Activated T-cell treated with anti-CD3 and anti-CD28 coated beads, Interleukin-2, amount 50 U/mL, for 24 hours (primary cell): ENCODE measurements at regions not wholly inside any gene's neighbourhood (a gene's known extent, or its start where the extent isn't known, plus 50 kb on each side); places are given as distances from the start of the nearest gene placed in this dataset.

ENCODE experiments used
- DNase-seq: peaks from one replicate; pipeline ENCODE4 v3.0.0-alpha.2; 2020
- H3K27ac Mint-ChIP-seq: 2 replicates; pipeline ENCODE4 v1.8.0; 2020; ENCODE audit warnings: mild to moderate bottlenecking, mixed read lengths
- H3K27me3 Mint-ChIP-seq: 2 replicates; pipeline ENCODE4 v1.8.0; 2020; ENCODE audit warnings: mixed read lengths
- H3K36me3 Mint-ChIP-seq: 2 replicates; pipeline ENCODE4 v1.8.0; 2020; ENCODE audit warnings: low read depth, mixed read lengths
- H3K4me1 Mint-ChIP-seq: 2 replicates; pipeline ENCODE4 v1.8.0; 2020; ENCODE audit warnings: low read depth, mixed read lengths
- H3K4me3 Mint-ChIP-seq: 2 replicates; pipeline ENCODE4 v1.8.0; 2020; ENCODE audit warnings: mild to moderate bottlenecking, moderate library complexity, mixed read lengths
- H3K9me3 Mint-ChIP-seq: 2 replicates; pipeline ENCODE4 v1.8.0; 2020; ENCODE audit warnings: mixed read lengths

- peaks cover 7% of the 10 kb centered on the region for H3K9me3 Mint-ChIP-seq
- no peak overlapping the region for H3K27ac Mint-ChIP-seq
- no peaks in the 10 kb centered on the region for H3K4me1 Mint-ChIP-seq
These were observed 324.1 kb upstream of the GRAMD2B start for GRCh38 chr5:126099077-126099476.

GRCh38 chr5:126100767-126101166, 322.4 kb upstream of the GRAMD2B start:
- H3K4me1 Mint-ChIP-seq, result no peaks in the 10 kb centered on the region
- no peak for DNase-seq
- no peak overlapping the region for H3K4me3 Mint-ChIP-seq
- H3K9me3 Mint-ChIP-seq, result peaks cover 7% of the 10 kb centered on the region
- no peaks in the 10 kb centered on the region for H3K27me3 Mint-ChIP-seq
- no peak overlapping the region for H3K27ac Mint-ChIP-seq
- no peaks in the 10 kb centered on the region for H3K36me3 Mint-ChIP-seq

More at GRCh38 chr5:126099077-126099476, 324.1 kb upstream of the GRAMD2B start:
- no peak overlapping the region for H3K4me3 Mint-ChIP-seq
- DNase-seq, result no peak
- no peaks in the 10 kb centered on the region for H3K36me3 Mint-ChIP-seq
- H3K27me3 Mint-ChIP-seq, result no peaks in the 10 kb centered on the region

- no peak overlapping the region for H3K27ac Mint-ChIP-seq
- no peaks in the 10 kb centered on the region for H3K36me3 Mint-ChIP-seq
- DNase-seq, result no peak
- no peak overlapping the region for H3K4me3 Mint-ChIP-seq
- peaks cover 7% of the 10 kb centered on the region for H3K9me3 Mint-ChIP-seq
- no peaks in the 10 kb centered on the region for H3K27me3 Mint-ChIP-seq
- no peaks in the 10 kb centered on the region for H3K4me1 Mint-ChIP-seq
These were observed 321.3 kb upstream of the GRAMD2B start for GRCh38 chr5:126101901-126102300.

GRCh38 chr5:126103050-126103449, 320.2 kb upstream of the GRAMD2B start:
- Mint-ChIP-seq H3K9me3 (peaks cover 7% of the 10 kb centered on the region), H3K4me3 (no peak overlapping the region), H3K36me3 (no peaks in the 10 kb centered on the region), H3K27me3 (no peaks in the 10 kb centered on the region), H3K27ac (no peak overlapping the region), H3K4me1 (no peaks in the 10 kb centered on the region)
- no peak for DNase-seq

- Mint-ChIP-seq H3K27ac (no peak overlapping the region), H3K9me3 (peaks cover 7% of the 10 kb centered on the region), H3K36me3 (no peaks in the 10 kb centered on the region), H3K4me3 (no peak overlapping the region), H3K27me3 (no peaks in the 10 kb centered on the region), H3K4me1 (no peaks in the 10 kb centered on the region)
- no peak for DNase-seq
These were observed 319.3 kb upstream of the GRAMD2B start for GRCh38 chr5:126103868-126104267.

GRCh38 chr5:126104341-126104740, 318.9 kb upstream of the GRAMD2B start:
- Mint-ChIP-seq H3K9me3 (peaks cover 7% of the 10 kb centered on the region), H3K4me1 (no peaks in the 10 kb centered on the region), H3K27ac (no peak overlapping the region), H3K27me3 (no peaks in the 10 kb centered on the region), H3K36me3 (no peaks in the 10 kb centered on the region), H3K4me3 (no peak overlapping the region)
- DNase-seq, result no peak

GRCh38 chr5:126104951-126105350, 318.3 kb upstream of the GRAMD2B start:
- Mint-ChIP-seq H3K27me3 (no peaks in the 10 kb centered on the region), H3K27ac (no peak overlapping the region), H3K36me3 (no peaks in the 10 kb centered on the region), H3K9me3 (peaks cover 7% of the 10 kb centered on the region), H3K4me1 (no peaks in the 10 kb centered on the region), H3K4me3 (no peak overlapping the region)
- DNase-seq, result no peak

GRCh38 chr5:126106029-126106428, 317.2 kb upstream of the GRAMD2B start:
- H3K27ac Mint-ChIP-seq, result no peak overlapping the region
- H3K36me3 Mint-ChIP-seq, result no peaks in the 10 kb centered on the region
- H3K9me3 Mint-ChIP-seq, result peaks cover 6% of the 10 kb centered on the region
- H3K4me1 Mint-ChIP-seq, result no peaks in the 10 kb centered on the region
- no peaks in the 10 kb centered on the region for H3K27me3 Mint-ChIP-seq
- no peak overlapping the region for H3K4me3 Mint-ChIP-seq
- no peak for DNase-seq

GRCh38 chr5:126107381-126107780, 315.8 kb upstream of the GRAMD2B start:
- H3K27me3 Mint-ChIP-seq, result no peaks in the 10 kb centered on the region
- H3K36me3 Mint-ChIP-seq, result no peaks in the 10 kb centered on the region
- H3K9me3 Mint-ChIP-seq, result peaks cover 4% of the 10 kb centered on the region
- no peak overlapping the region for H3K4me3 Mint-ChIP-seq
- H3K4me1 Mint-ChIP-seq, result no peaks in the 10 kb centered on the region
- no peak for DNase-seq
- no peak overlapping the region for H3K27ac Mint-ChIP-seq

GRCh38 chr5:126108470-126108869, 314.7 kb upstream of the GRAMD2B start:
- no peaks in the 10 kb centered on the region for H3K4me1 Mint-ChIP-seq
- H3K4me3 Mint-ChIP-seq, result no peak overlapping the region
- no peak overlapping the region for H3K27ac Mint-ChIP-seq
- no peak for DNase-seq
- H3K9me3 Mint-ChIP-seq, result peaks cover 4% of the 10 kb centered on the region
- H3K27me3 Mint-ChIP-seq, result no peaks in the 10 kb centered on the region
- H3K36me3 Mint-ChIP-seq, result no peaks in the 10 kb centered on the region

GRCh38 chr5:126115059-126115629, 308.1 kb upstream of the GRAMD2B start:
- Mint-ChIP-seq H3K36me3 (no peaks in the 10 kb centered on the region), H3K4me3 (no peak overlapping the region), H3K9me3 (peaks cover 4% of the 10 kb centered on the region), H3K27me3 (no peaks in the 10 kb centered on the region), H3K4me1 (no peaks in the 10 kb centered on the region), H3K27ac (no peak overlapping the region)
- no peak for DNase-seq

GRCh38 chr5:126117044-126117443, 306.2 kb upstream of the GRAMD2B start:
- no peak for DNase-seq
- H3K27ac Mint-ChIP-seq, result no peak overlapping the region
- H3K36me3 Mint-ChIP-seq, result no peaks in the 10 kb centered on the region
- peaks cover 4% of the 10 kb centered on the region for H3K9me3 Mint-ChIP-seq
- H3K4me3 Mint-ChIP-seq, result no peak overlapping the region
- no peaks in the 10 kb centered on the region for H3K4me1 Mint-ChIP-seq
- H3K27me3 Mint-ChIP-seq, result no peaks in the 10 kb centered on the region

GRCh38 chr5:126119887-126120442, 303.2 kb upstream of the GRAMD2B start:
- Mint-ChIP-seq H3K36me3 (no peaks in the 10 kb centered on the region), H3K4me1 (no peaks in the 10 kb centered on the region)
- no peak for DNase-seq

GRCh38 chr5:126120939-126121338, 302.3 kb upstream of the GRAMD2B start:
- Mint-ChIP-seq H3K4me1 (no peaks in the 10 kb centered on the region), H3K9me3 (no peaks in the 10 kb centered on the region), H3K36me3 (no peaks in the 10 kb centered on the region), H3K27ac (no peak overlapping the region), H3K27me3 (no peaks in the 10 kb centered on the region), H3K4me3 (no peak overlapping the region)
- no peak for DNase-seq

More at GRCh38 chr5:126119887-126120442, 303.2 kb upstream of the GRAMD2B start:
- Mint-ChIP-seq H3K27me3 (no peaks in the 10 kb centered on the region), H3K9me3 (no peaks in the 10 kb centered on the region), H3K4me3 (no peak overlapping the region), H3K27ac (no peak overlapping the region)

- Mint-ChIP-seq H3K4me1 (no peaks in the 10 kb centered on the region), H3K27ac (no peak overlapping the region)
These were observed 300.3 kb upstream of the GRAMD2B start for GRCh38 chr5:126122942-126123341.

More at GRCh38 chr5:126122942-126123341, 300.3 kb upstream of the GRAMD2B start:
- Mint-ChIP-seq H3K9me3 (no peaks in the 10 kb centered on the region), H3K27me3 (no peaks in the 10 kb centered on the region), H3K4me3 (no peak overlapping the region), H3K36me3 (no peaks in the 10 kb centered on the region)
- no peak for DNase-seq
